Esophagus squamous epithelium (tissue), 4 donors: ENCODE measurements at regions not wholly inside any gene's neighbourhood (a gene's known extent, or its start where the extent isn't known, plus 50 kb on each side); places are given as distances from the start of the nearest gene placed in this dataset.

Source experiments
- POLR2A ChIP-seq, 4 donors: fragments of 450-650 bp; IDR thresholded peaks; one replicate each; pipeline ENCODE4 v1.6.1; 2017; ENCODE audit warnings: antibody characterized with exemption in 4 of 4, mild to moderate bottlenecking in 4 of 4, moderate library complexity in 3 of 4
- TF ChIP-seq, protein P1 (sequence below), 6 experiments: fragments of 450-650 bp in 4 of 6; fragments of 200-600 bp in 2 of 6; sonication (generic) in 2 of 6; IDR thresholded peaks; one replicate each; pipeline ENCODE4 v1.5.1; 2016 to 2019; ENCODE audit warnings: antibody characterized with exemption in 6 of 6, mild to moderate bottlenecking in 4 of 6, moderate library complexity in 4 of 6

DNA sequence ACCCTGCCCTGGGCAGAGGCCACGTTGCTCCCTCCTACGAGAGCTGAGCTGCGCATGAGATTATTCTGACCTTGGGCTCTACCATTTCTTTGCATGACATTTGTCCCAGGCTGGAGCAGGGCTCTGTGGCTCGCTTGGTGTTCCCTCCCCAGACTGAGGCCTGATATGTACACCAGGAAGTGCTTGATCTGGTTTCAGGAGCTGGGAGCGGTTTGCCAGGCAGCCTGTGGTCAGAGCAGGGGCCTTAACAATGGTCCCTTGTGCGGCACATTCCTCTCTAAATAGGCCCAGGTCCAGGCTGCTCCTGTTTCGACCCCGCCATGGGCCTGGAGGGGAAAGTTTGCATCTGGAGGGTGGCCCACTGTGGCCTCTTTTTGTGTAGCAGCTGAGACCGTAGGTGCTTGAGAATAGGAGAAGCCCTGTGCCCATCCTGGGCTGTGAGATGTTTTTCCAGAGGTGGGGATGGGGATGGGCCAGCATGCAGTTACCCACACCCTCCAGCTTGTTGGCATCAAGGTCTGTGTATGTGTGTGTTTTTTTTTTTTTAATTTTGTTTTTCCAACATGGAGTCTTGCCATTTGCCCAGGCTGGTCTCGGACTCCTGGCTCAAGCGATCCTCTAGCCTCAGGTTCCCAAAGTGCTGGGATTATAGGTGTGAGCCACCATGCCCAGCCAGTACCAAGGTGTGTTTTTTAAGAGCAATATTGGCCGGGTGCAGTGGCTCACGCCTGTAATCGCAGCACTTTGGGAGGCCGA lies 253.9 kb downstream of the SEC14L1 start:
- TF ChIP-seq, protein P1, sequence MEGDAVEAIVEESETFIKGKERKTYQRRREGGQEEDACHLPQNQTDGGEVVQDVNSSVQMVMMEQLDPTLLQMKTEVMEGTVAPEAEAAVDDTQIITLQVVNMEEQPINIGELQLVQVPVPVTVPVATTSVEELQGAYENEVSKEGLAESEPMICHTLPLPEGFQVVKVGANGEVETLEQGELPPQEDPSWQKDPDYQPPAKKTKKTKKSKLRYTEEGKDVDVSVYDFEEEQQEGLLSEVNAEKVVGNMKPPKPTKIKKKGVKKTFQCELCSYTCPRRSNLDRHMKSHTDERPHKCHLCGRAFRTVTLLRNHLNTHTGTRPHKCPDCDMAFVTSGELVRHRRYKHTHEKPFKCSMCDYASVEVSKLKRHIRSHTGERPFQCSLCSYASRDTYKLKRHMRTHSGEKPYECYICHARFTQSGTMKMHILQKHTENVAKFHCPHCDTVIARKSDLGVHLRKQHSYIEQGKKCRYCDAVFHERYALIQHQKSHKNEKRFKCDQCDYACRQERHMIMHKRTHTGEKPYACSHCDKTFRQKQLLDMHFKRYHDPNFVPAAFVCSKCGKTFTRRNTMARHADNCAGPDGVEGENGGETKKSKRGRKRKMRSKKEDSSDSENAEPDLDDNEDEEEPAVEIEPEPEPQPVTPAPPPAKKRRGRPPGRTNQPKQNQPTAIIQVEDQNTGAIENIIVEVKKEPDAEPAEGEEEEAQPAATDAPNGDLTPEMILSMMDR (IDR thresholded peaks at IDR 0.05) = no peak
- TF ChIP-seq POLR2A (IDR thresholded peaks at IDR 0.05) = no peak
